GM23248 (cell line): ENCODE measurements at regions not wholly inside any gene's neighbourhood (a gene's known extent, or its start where the extent isn't known, plus 50 kb on each side); places are given as distances from the start of the nearest gene placed in this dataset.

Experiments
- DNase-seq: peaks from one replicate; pipeline ENCODE4 v3.0.0-alpha.2; 2015
- H2AFZ ChIP-seq: fragments of 200-600 bp; sonication (generic); 2 replicates; pipeline ENCODE4 v1.6.1; 2016; ENCODE audit warnings: antibody characterized with exemption
- H3F3A ChIP-seq: fragments of 200-600 bp; sonication (generic); 2 replicates; pipeline ENCODE4 v1.6.1; 2016; ENCODE audit warnings: mild to moderate bottlenecking, antibody characterized with exemption, mixed run types; ENCODE audit not compliant: insufficient read depth
- H3K27ac ChIP-seq: fragments of 200-600 bp; sonication (generic); 2 replicates; pipeline ENCODE4 v1.5.1; 2016; ENCODE audit warnings: mild to moderate bottlenecking
- H3K27me3 ChIP-seq: fragments of 200-600 bp; sonication (generic); replicated peaks from 2 replicates; pipeline ENCODE4 v1.6.1; 2016; ENCODE audit warnings: mild to moderate bottlenecking; ENCODE audit not compliant: insufficient read depth
- H3K36me3 ChIP-seq: fragments of 200-600 bp; sonication (generic); 2 replicates; pipeline ENCODE4 v1.6.1; 2016; ENCODE audit warnings: low read depth, mild to moderate bottlenecking
- H3K4me1 ChIP-seq: fragments of 200-600 bp; sonication (generic); 2 replicates; pipeline ENCODE4 v1.6.1; 2016; ENCODE audit warnings: mild to moderate bottlenecking; ENCODE audit not compliant: insufficient read depth
- H3K4me2 ChIP-seq: fragments of 200-600 bp; sonication (generic); one replicate; pipeline ENCODE4 v1.6.1; 2016; ENCODE audit warnings: mild to moderate bottlenecking; ENCODE audit not compliant: unreplicated experiment
- H3K4me3 ChIP-seq: fragments of 200-600 bp; sonication (generic); 2 replicates; pipeline ENCODE4 v1.5.1; 2016; ENCODE audit warnings: mild to moderate bottlenecking
- H3K79me2 ChIP-seq: fragments of 200-600 bp; sonication (generic); 2 replicates; pipeline ENCODE4 v1.6.1; 2016; ENCODE audit warnings: mild to moderate bottlenecking; ENCODE audit not compliant: insufficient read depth
- H3K9ac ChIP-seq: fragments of 200-600 bp; sonication (generic); 2 replicates; pipeline ENCODE4 v1.6.1; 2016; ENCODE audit warnings: mild to moderate bottlenecking
- H3K9me2 ChIP-seq: fragments of 200-600 bp; sonication (generic); 2 replicates; pipeline ENCODE4 v1.6.1; 2016; ENCODE audit warnings: mixed run types, mild to moderate bottlenecking, moderate library complexity; ENCODE audit not compliant: insufficient read depth
- H3K9me3 ChIP-seq: fragments of 200-600 bp; sonication (generic); one replicate; pipeline ENCODE4 v1.6.1; 2017; ENCODE audit warnings: low read depth
- H4K20me1 ChIP-seq: fragments of 200-600 bp; sonication (generic); 2 replicates; pipeline ENCODE4 v1.6.0; 2016; ENCODE audit not compliant: insufficient read depth
- EZH2 ChIP-seq: fragments of 200-600 bp; sonication (generic); IDR thresholded peaks from 2 replicates; pipeline ENCODE4 v1.6.1; 2018; ENCODE audit warnings: antibody characterized with exemption, mild to moderate bottlenecking; ENCODE audit not compliant: insufficient read depth, poor library complexity, severe bottlenecking
- EZH2phosphoT487 ChIP-seq: fragments of 200-600 bp; sonication (generic); IDR thresholded peaks from 2 replicates; pipeline ENCODE4 v1.6.1; 2018; ENCODE audit warnings: antibody characterized with exemption, moderate library complexity, mild to moderate bottlenecking, low read depth; ENCODE audit not compliant: insufficient read depth
- WGBS, 2 experiments: methylation state at CpG; one replicate each; pipeline ENCODE4 v1.1.6; 2015 to 2017; ENCODE audit warnings: low lambda C conversion rate in 2 of 2, low coverage in 1 of 2; ENCODE audit errors: missing lambda C conversion rate in 2 of 2; 5-methylcytosine and 5-hydroxymethylcytosine counted together
- in situ Hi-C: fragments of 300-500 bp; cut with MboI; formaldehyde crosslinking; loops from 2 replicates; pipeline ENCODE4 v1.15.0; 2020

GRCh38 chr7:130940907-130941306, 206.9 kb upstream of the KLF14 start:
- Histone ChIP-seq H3K27ac (peak overlapping the region; percentile 67; the same call in 1 of the 2 replicates), H3K79me2 (peaks cover 100% of the 10 kb centered on the region), H3K4me3 (no peak overlapping the region), H3K4me1 (peaks cover 84% of the 10 kb centered on the region), H3K27me3 (no peaks in the 10 kb centered on the region), H3K36me3 (peaks cover 45% of the 10 kb centered on the region), H3K9me2 (no peaks in the 10 kb centered on the region), H3K9ac (0 out of 2 replicates have a peak overlapping the region, but pooled peaks have one; percentile 2), H3K4me2 (no peak overlapping the region), H2AFZ (no peak overlapping the region), H3F3A (peaks cover 84% of the 10 kb centered on the region), H3K9me3 (no peaks in the 10 kb centered on the region), H4K20me1 (peaks cover 4% of the 10 kb centered on the region; the same call in 1 of the 2 replicates)
- no peak for DNase-seq
- 75 to 78% methylated on average over 7 of the region's 7 CpGs for WGBS, 2 experiments
- in situ Hi-C loops: no loop called here
- TF ChIP-seq EZH2phosphoT487: no peak
- no peak for TF ChIP-seq EZH2

GRCh38 chr7:130941322-130942210, 207.6 kb upstream of the KLF14 start:
- peaks cover 49% of the 10 kb centered on the region for H3K36me3 ChIP-seq
- H3K9me3 ChIP-seq: no peaks in the 10 kb centered on the region
- peak overlapping the region; percentile 59; the same call in 1 of the 2 replicates for H3K9ac ChIP-seq
- peak overlapping the region; percentile 24 for H3K4me2 ChIP-seq
- TF ChIP-seq EZH2phosphoT487: no peak
- no peak for TF ChIP-seq EZH2
- peak overlapping the region; percentile 67 for H3K27ac ChIP-seq
- peaks cover 4% of the 10 kb centered on the region; the same call in 1 of the 2 replicates for H4K20me1 ChIP-seq
- H3F3A ChIP-seq: peaks cover 91% of the 10 kb centered on the region
- H3K4me3 ChIP-seq: no peak overlapping the region
- H3K4me1 ChIP-seq: peaks cover 90% of the 10 kb centered on the region
- WGBS, 2 experiments: 79 to 81% methylated on average over 20 of the region's 20 CpGs
- H3K79me2 ChIP-seq: peaks cover 100% of the 10 kb centered on the region
- no peaks in the 10 kb centered on the region for H3K9me2 ChIP-seq
- in situ Hi-C loops: no loop called here
- H3K27me3 ChIP-seq: no peaks in the 10 kb centered on the region
- H2AFZ ChIP-seq: no peak overlapping the region
- DNase-seq: no peak

GRCh38 chr7:130942211-130942964, 208.4 kb upstream of the KLF14 start:
- TF ChIP-seq EZH2phosphoT487 (no peak), EZH2 (no peak)
- DNase-seq: no peak
- Histone ChIP-seq H2AFZ (no peak overlapping the region), H3K4me1 (peaks cover 92% of the 10 kb centered on the region), H3K9ac (peak overlapping the region; percentile 59), H3K9me2 (no peaks in the 10 kb centered on the region), H3K27ac (peak overlapping the region; percentile 67), H3K36me3 (peaks cover 49% of the 10 kb centered on the region), H3K4me2 (peak overlapping the region; percentile 77), H3K79me2 (peaks cover 100% of the 10 kb centered on the region), H4K20me1 (peaks cover 4% of the 10 kb centered on the region; the same call in 1 of the 2 replicates), H3F3A (peaks cover 86% of the 10 kb centered on the region), H3K9me3 (no peaks in the 10 kb centered on the region), H3K27me3 (no peaks in the 10 kb centered on the region), H3K4me3 (peak overlapping the region; percentile 56)
- 74 to 75% methylated on average over 10 of the region's 10 CpGs for WGBS, 2 experiments
- in situ Hi-C loops: no loop called here

- Histone ChIP-seq H3K9me2 (no peaks in the 10 kb centered on the region), H3K9ac (peak overlapping the region; percentile 59), H3K79me2 (peaks cover 100% of the 10 kb centered on the region), H3F3A (peaks cover 85% of the 10 kb centered on the region), H3K27me3 (no peaks in the 10 kb centered on the region), H3K4me1 (peaks cover 89% of the 10 kb centered on the region), H4K20me1 (peaks cover 4% of the 10 kb centered on the region; the same call in 1 of the 2 replicates), H3K36me3 (peaks cover 52% of the 10 kb centered on the region), H3K4me2 (peak overlapping the region; percentile 77), H3K27ac (peak overlapping the region; percentile 67), H3K9me3 (no peaks in the 10 kb centered on the region), H3K4me3 (peak overlapping the region; percentile 56), H2AFZ (no peak overlapping the region)
- TF ChIP-seq EZH2phosphoT487 (no peak), EZH2 (no peak)
- 36 to 40% methylated on average over 9 of the region's 9 CpGs for WGBS, 2 experiments
- peak; percentile 75 for DNase-seq
- in situ Hi-C loops: no loop called here
Observed at GRCh38 chr7:130943336-130943901, 209.4 kb upstream of the KLF14 start.
